A549 (cell line): ENCODE measurements at regions not wholly inside any gene's neighbourhood (a gene's known extent, or its start where the extent isn't known, plus 50 kb on each side); places are given as distances from the start of the nearest gene placed in this dataset.

Experiments used
- CTCF ChIP-seq: fragments of >200 bp; sonication (Bioruptor Twin); formaldehyde crosslinking; IDR thresholded peaks from 3 replicates; pipeline ENCODE4 v1.5.1; 2016
- ESRRA ChIP-seq: fragments of 150-350 bp; IDR thresholded peaks from 2 replicates; pipeline ENCODE4 v1.6.1; 2014; ENCODE audit warnings: mild to moderate bottlenecking, low read length, borderline replicate concordance
- FOSL2 ChIP-seq, 2 experiments: fragments of 450-650 bp in 1 of 2; fragments of >200 bp in 1 of 2; sonication (Bioruptor Twin) in 1 of 2; formaldehyde crosslinking; IDR thresholded peaks; 2 replicates each; pipeline versions ENCODE4 v1.5.0 to v1.6.1; 2016 to 2020; ENCODE audit warnings: mild to moderate bottlenecking in 1 of 2, moderate library complexity in 1 of 2
- KDM1A ChIP-seq: fragments of 200-600 bp; sonication (generic); IDR thresholded peaks from 2 replicates; pipeline ENCODE4 v1.6.1; 2016; ENCODE audit warnings: low read depth, mild to moderate bottlenecking
- MAX ChIP-seq: IDR thresholded peaks from 2 replicates; pipeline ENCODE4 v1.6.1; 2012
- NR3C1 ChIP-seq: fragments of >200 bp; sonication (Bioruptor Twin); formaldehyde crosslinking; IDR thresholded peaks from 3 replicates; pipeline ENCODE4 v1.6.1; 2017
- PBX3 ChIP-seq: IDR thresholded peaks from 2 replicates; pipeline ENCODE4 v1.6.1; 2012
- RAD21 ChIP-seq, 2 experiments: fragments of >200 bp in 1 of 2; sonication (Bioruptor Twin) in 1 of 2; formaldehyde crosslinking in 1 of 2; IDR thresholded peaks in 1 of 2; conservative IDR thresholded peaks in 1 of 2; 2 replicates in 1 of 2; 3 replicates in 1 of 2; pipeline ENCODE4 v1.6.1; 2012 to 2018; ENCODE audit warnings: inconsistent platforms in 1 of 2
- RCOR1 ChIP-seq: fragments of 150-350 bp; IDR thresholded peaks from 2 replicates; pipeline ENCODE4 v1.6.1; 2014; ENCODE audit warnings: antibody characterized with exemption, low read length, low read depth
- REST ChIP-seq: fragments of 200-600 bp; sonication (generic); IDR thresholded peaks from 2 replicates; pipeline ENCODE4 v1.6.1; 2016; ENCODE audit warnings: antibody characterized with exemption, mild to moderate bottlenecking, moderate library complexity
- RFX5 ChIP-seq: fragments of 450-650 bp; IDR thresholded peaks from 2 replicates; pipeline ENCODE4 v1.7.1; 2014; ENCODE audit warnings: antibody characterized with exemption, mild to moderate bottlenecking, moderate library complexity
- USF2 ChIP-seq: fragments of 450-650 bp; IDR thresholded peaks from 2 replicates; pipeline ENCODE4 v1.6.1; 2014; ENCODE audit warnings: antibody characterized with exemption
- ZFP36 ChIP-seq: fragments of 450-650 bp; IDR thresholded peaks from 2 replicates; pipeline ENCODE4 v1.6.1; 2014; ENCODE audit warnings: borderline replicate concordance; ENCODE audit not compliant: partially characterized antibody

- TF ChIP-seq MAX, result no peak
- TF ChIP-seq CTCF, result no peak
- no peak for TF ChIP-seq FOSL2 (IDR thresholded peaks at IDR 0.05)
- no peak for TF ChIP-seq FOSL2 (CRISPR knock-in tag; IDR thresholded peaks at IDR 0.05)
- no peak for TF ChIP-seq PBX3
- no peak for TF ChIP-seq REST
- TF ChIP-seq ZFP36, result no peak
- TF ChIP-seq NR3C1, result no peak
- TF ChIP-seq RAD21 (conservative IDR thresholded peaks at IDR 0.05 in 1 of 2, IDR thresholded peaks at IDR 0.05 in 1 of 2), result no peak
- TF ChIP-seq KDM1A, result no peak
- TF ChIP-seq RCOR1, result no peak
- TF ChIP-seq ESRRA, result no peak
- no peak for TF ChIP-seq RFX5
- TF ChIP-seq USF2, result no peak
These were observed 264.0 kb upstream of the HAND2 start for GRCh38 chr4:173793937-173794510.
